Gastroesophageal sphincter (tissue), 4 donors: ENCODE measurements at regions not wholly inside any gene's neighbourhood (a gene's known extent, or its start where the extent isn't known, plus 50 kb on each side); places are given as distances from the start of the nearest gene placed in this dataset.

Experiments used
- ATAC-seq: fragments of 150-250 bp; one replicate; pipeline ENCODE4 v1.9.1; 2016; ENCODE audit warnings: mild to moderate bottlenecking, moderate library complexity
- H3K27ac ChIP-seq, 4 donors: fragments of 200-600 bp; sonication (generic) in 3 of 4; 1 replicate in 3 of 4; 2 replicates in 1 of 4; pipeline ENCODE4 v1.5.1; 2016 to 2019
- H3K27me3 ChIP-seq: fragments of 200-600 bp; sonication (generic); one replicate; pipeline ENCODE4 v1.5.1; 2019
- H3K36me3 ChIP-seq, 2 donors: fragments of 200-600 bp; sonication (generic); one replicate each; pipeline ENCODE4 v1.5.1; 2019; ENCODE audit warnings: control low read depth in 1 of 2
- H3K4me1 ChIP-seq, 3 donors: fragments of 200-600 bp; sonication (generic); 1 replicate in 2 of 3; 2 replicates in 1 of 3; pipeline ENCODE4 v1.5.1; 2016 to 2019; ENCODE audit warnings: control low read depth in 2 of 3
- H3K4me3 ChIP-seq, 2 donors: fragments of 200-600 bp; sonication (generic); one replicate each; pipeline ENCODE4 v1.5.1; 2019; ENCODE audit warnings: mild to moderate bottlenecking in 1 of 2, moderate library complexity in 1 of 2
- H3K9me3 ChIP-seq, 3 donors: fragments of 200-600 bp; sonication (generic); one replicate each; pipeline ENCODE4 v1.5.1; 2017 to 2019; ENCODE audit warnings: control low read depth in 2 of 3
- CTCF ChIP-seq, 4 experiments: fragments of 200-600 bp in 2 of 4; fragments of 450-650 bp in 2 of 4; sonication (generic) in 1 of 4; IDR thresholded peaks; one replicate each; pipeline ENCODE4 v1.5.1; 2017 to 2019; ENCODE audit warnings: antibody characterized with exemption in 4 of 4, mild to moderate bottlenecking in 2 of 4, moderate library complexity in 2 of 4
- EP300 ChIP-seq: sonication (generic); formaldehyde crosslinking; IDR thresholded peaks from one replicate; pipeline ENCODE4 v1.6.1; 2017; ENCODE audit warnings: antibody characterized with exemption, mild to moderate bottlenecking
- POLR2A ChIP-seq, 2 donors: fragments of 450-650 bp; IDR thresholded peaks; one replicate each; pipeline ENCODE4 v1.6.1; 2017; ENCODE audit warnings: antibody characterized with exemption in 2 of 2, mild to moderate bottlenecking in 2 of 2, moderate library complexity in 1 of 2
- POLR2AphosphoS5 ChIP-seq: sonication (generic); formaldehyde crosslinking; IDR thresholded peaks from one replicate; pipeline ENCODE4 v1.6.1; 2017; ENCODE audit warnings: antibody characterized with exemption
- WGBS, 2 donors: methylation state at CpG; one replicate each; pipeline ENCODE4 v1.1.5; 2018; ENCODE audit warnings: low coverage in 1 of 2; 5-methylcytosine and 5-hydroxymethylcytosine counted together

GRCh38 chr18:22624176-22624575 lies 206.5 kb upstream of the CTAGE1 start:
- H3K36me3 ChIP-seq = no peaks in the 10 kb centered on the region
- H3K27ac ChIP-seq = no peak overlapping the region
- H3K27me3 ChIP-seq = no peaks in the 10 kb centered on the region
- H3K4me1 ChIP-seq = no peaks in the 10 kb centered on the region
- no peak overlapping the region for H3K4me3 ChIP-seq
- no peaks in the 10 kb centered on the region for H3K9me3 ChIP-seq
- WGBS, 2 donors = 79 to 87% methylated on average over 2 of the region's 2 CpGs
- TF ChIP-seq POLR2A (IDR thresholded peaks at IDR 0.05) (no peak), POLR2AphosphoS5 (no peak), EP300 (no peak), CTCF (IDR thresholded peaks at IDR 0.05) (no peak)
- ATAC-seq = no peak

- H3K9me3 ChIP-seq = no peaks in the 10 kb centered on the region
- WGBS, 2 donors = 73 to 84% methylated on average over 2 of the region's 2 CpGs
- no peaks in the 10 kb centered on the region for H3K27me3 ChIP-seq
- TF ChIP-seq POLR2A (IDR thresholded peaks at IDR 0.05) = no peak
- ATAC-seq = no peak
- H3K36me3 ChIP-seq = no peaks in the 10 kb centered on the region
- H3K27ac ChIP-seq = no peak overlapping the region
- no peaks in the 10 kb centered on the region for H3K4me1 ChIP-seq
- H3K4me3 ChIP-seq = no peak overlapping the region
Measured at GRCh38 chr18:22625406-22625805, 207.7 kb upstream of the CTAGE1 start.

GRCh38 chr18:22626771-22627170 lies 209.1 kb upstream of the CTAGE1 start:
- Histone ChIP-seq H3K36me3 (no peaks in the 10 kb centered on the region), H3K9me3 (no peaks in the 10 kb centered on the region), H3K4me3 (no peak overlapping the region), H3K4me1 (no peaks in the 10 kb centered on the region), H3K27ac (no peak overlapping the region), H3K27me3 (no peaks in the 10 kb centered on the region)
- ATAC-seq = no peak
- WGBS, 2 donors = 86 to 87% methylated on average over 1 to 3 of the region's 3 CpGs
- TF ChIP-seq EP300 (no peak), POLR2AphosphoS5 (no peak), POLR2A (IDR thresholded peaks at IDR 0.05) (no peak), CTCF (IDR thresholded peaks at IDR 0.05) (no peak)

GRCh38 chr18:22627506-22627905 lies 209.8 kb upstream of the CTAGE1 start:
- TF ChIP-seq POLR2A (IDR thresholded peaks at IDR 0.05) (no peak), CTCF (IDR thresholded peaks at IDR 0.05) (no peak), POLR2AphosphoS5 (no peak), EP300 (no peak)
- Histone ChIP-seq H3K4me3 (no peak overlapping the region), H3K9me3 (no peaks in the 10 kb centered on the region), H3K36me3 (no peaks in the 10 kb centered on the region), H3K27ac (no peak overlapping the region), H3K27me3 (no peaks in the 10 kb centered on the region), H3K4me1 (no peaks in the 10 kb centered on the region)
- WGBS, 2 donors = 82 to 100% methylated on average over 1 of the region's 1 CpG
- ATAC-seq = no peak

GRCh38 chr18:22628795-22629510 lies 211.2 kb upstream of the CTAGE1 start:
- Histone ChIP-seq H3K4me3 (no peak overlapping the region), H3K4me1 (no peaks in the 10 kb centered on the region), H3K27me3 (no peaks in the 10 kb centered on the region), H3K9me3 (no peaks in the 10 kb centered on the region), H3K36me3 (no peaks in the 10 kb centered on the region), H3K27ac (no peak overlapping the region)
- no peak for ATAC-seq
- no peak for TF ChIP-seq POLR2A (IDR thresholded peaks at IDR 0.05)
- no peak for TF ChIP-seq EP300
- no peak for TF ChIP-seq POLR2AphosphoS5
- no peak for TF ChIP-seq CTCF (IDR thresholded peaks at IDR 0.05)
- WGBS, 2 donors = 74 to 76% methylated on average over 5 to 12 of the region's 14 CpGs
